ENCODE measurements at regions not wholly inside any gene's neighbourhood (a gene's known extent, or its start where the extent isn't known, plus 50 kb on each side); places are given as distances from the start of the nearest gene placed in this dataset.

- H3K4me1 ChIP-seq (ENCODE audit: insufficient read depth, low read length): no peaks in the 10 kb centered on the region
- H3K9me3 ChIP-seq (ENCODE audit: low read length): no peaks in the 10 kb centered on the region
- no peak overlapping the region for H2AFZ ChIP-seq (ENCODE audit: low read length)
- no peak overlapping the region for H3K27ac ChIP-seq (ENCODE audit: extremely low read length, insufficient read depth, low read length)
- H3K4me3 ChIP-seq (replicated peaks in 1 of 3; ENCODE audit: insufficient read depth in 1 of 3, low read depth in 2 of 3, low read length in 3 of 3): no peak overlapping the region
- intact Hi-C loops (cut with micrococcal nuclease; ENCODE audit: unreplicated experiment) (no loop called here), in situ Hi-C loops (cut with HindIII; ENCODE audit: extremely low pct_ligation_motif_present, low pct_unique_long_range_greater_than_20kb) (no loop called here)
- H4K20me1 ChIP-seq (ENCODE audit: insufficient read depth, low read length): no peaks in the 10 kb centered on the region
- CTCF ChIA-PET (ENCODE audit: low intra/inter-chr PET ratio, low total read pairs): no interaction called here
- POLR2A ChIA-PET: no interaction called here
- H3K36me3 ChIP-seq (replicated peaks in 1 of 2; ENCODE audit: control insufficient read depth in 1 of 2, insufficient read depth in 2 of 2, low read length in 2 of 2): no peaks in the 10 kb centered on the region
- no peaks in the 10 kb centered on the region for H3K79me2 ChIP-seq (ENCODE audit: insufficient read depth, low read length)
- no peaks in the 10 kb centered on the region; a peak in 2 of 5 replicates for H3K27me3 ChIP-seq (ENCODE audit: control insufficient read depth in 1 of 2, insufficient read depth in 2 of 2, low read length in 2 of 2)
- 2% methylated on average over 5 of the region's 5 CpGs for WGBS (ENCODE audit: low lambda C conversion rate)
- H3K4me2 ChIP-seq (ENCODE audit: low read depth, low read length): no peak overlapping the region
- ATAC-seq (no peak), FAIRE-seq (no peak), DNase-seq (ENCODE audit: low spot score) (no peak)
- no peak overlapping the region for H3K9ac ChIP-seq (ENCODE audit: insufficient read depth, low read depth, low read length)
- BruUV-seq (replicated peaks): no TSS peak
- TF ChIP-seq HIVEP1 (CRISPR knock-in tag; IDR thresholded peaks at IDR 0.05): no peak
- TF ChIP-seq MXD4 (CRISPR knock-in tag; IDR thresholded peaks at IDR 0.05): no peak
- no peak for TF ChIP-seq ZNF337 (CRISPR knock-in tag; IDR thresholded peaks at IDR 0.05; ENCODE audit: borderline replicate concordance, low read depth)
- TF ChIP-seq TOPORS (CRISPR knock-in tag; IDR thresholded peaks at IDR 0.05): no peak
- no peak for TF ChIP-seq MBNL3 (CRISPR knock-in tag; conservative IDR thresholded peaks at IDR 0.05)
- TF ChIP-seq KAT2B (IDR thresholded peaks at IDR 0.05; ENCODE audit: borderline replicate concordance, low read depth, low read length): no peak
- no peak for TF ChIP-seq ZNF773 (CRISPR knock-in tag; IDR thresholded peaks at IDR 0.05; ENCODE audit: borderline replicate concordance)
- no peak for TF ChIP-seq SRY (CRISPR knock-in tag; IDR thresholded peaks at IDR 0.05)
- no peak for TF ChIP-seq CREB1 (IDR thresholded peaks at IDR 0.05)
- TF ChIP-seq CREB1 (CRISPR knock-in tag; IDR thresholded peaks at IDR 0.05): no peak
- TF ChIP-seq ZNF572 (CRISPR knock-in tag; IDR thresholded peaks at IDR 0.05): no peak
- no peak for TF ChIP-seq MAFF (IDR thresholded peaks at IDR 0.05; ENCODE audit: low read depth, low read length)
- TF ChIP-seq SNAPC4 (CRISPR knock-in tag; IDR thresholded peaks at IDR 0.05): no peak
- TF ChIP-seq SMARCE1 (IDR thresholded peaks at IDR 0.05; ENCODE audit: borderline replicate concordance): no peak
- TF ChIP-seq ZNF879 (CRISPR knock-in tag; IDR thresholded peaks at IDR 0.05): no peak
- no peak for TF ChIP-seq AKAP8 (CRISPR knock-in tag; IDR thresholded peaks at IDR 0.05)
Measured at GRCh38 chr6:150312395-150312794, 56.4 kb upstream of the IYD start.
